Testis (tissue), 2 donors: ENCODE measurements at regions not wholly inside any gene's neighbourhood (a gene's known extent, or its start where the extent isn't known, plus 50 kb on each side); places are given as distances from the start of the nearest gene placed in this dataset.

Experiments
- DNase-seq: peaks from one replicate; pipeline ENCODE4 v3.0.0-alpha.2; 2019
- H3K27ac ChIP-seq, 2 donors: fragments of 200-600 bp; sonication (generic); one replicate each; pipeline ENCODE4 v1.5.1; 2019
- H3K27me3 ChIP-seq: fragments of 200-600 bp; sonication (generic); one replicate; pipeline ENCODE4 v1.5.1; 2019
- H3K36me3 ChIP-seq: fragments of 200-600 bp; sonication (generic); one replicate; pipeline ENCODE4 v1.5.1; 2017; ENCODE audit warnings: low read depth; ENCODE audit errors: missing control alignments
- H3K4me1 ChIP-seq: fragments of 200-600 bp; sonication (generic); one replicate; pipeline ENCODE4 v1.5.1; 2019
- H3K4me3 ChIP-seq, 2 donors: fragments of 200-600 bp; sonication (generic); one replicate each; pipeline ENCODE4 v1.5.1; 2017 to 2019
- H3K9me3 ChIP-seq: fragments of 200-600 bp; sonication (generic); one replicate; pipeline ENCODE4 v1.5.1; 2017
- CTCF ChIP-seq, 3 experiments: fragments of 450-650 bp in 2 of 3; fragments of 200-600 bp in 1 of 3; sonication (generic) in 1 of 3; IDR thresholded peaks; one replicate each; pipeline ENCODE4 v1.5.1; 2016 to 2019; ENCODE audit warnings: antibody characterized with exemption in 3 of 3, mild to moderate bottlenecking in 2 of 3, moderate library complexity in 1 of 3
- POLR2A ChIP-seq: fragments of 450-650 bp; IDR thresholded peaks from one replicate; pipeline ENCODE4 v1.6.1; 2017; ENCODE audit warnings: antibody characterized with exemption, mild to moderate bottlenecking, moderate library complexity
- WGBS, 2 donors: methylation state at CpG; one replicate each; pipeline ENCODE4 v1.1.5; 2018; 5-methylcytosine and 5-hydroxymethylcytosine counted together
- intact Hi-C: fragments of 100-400 bp; cut with DNase I; formaldehyde crosslinking; loops from one replicate; pipeline ENCODE4 v1.15.1; 2023; ENCODE audit warnings: low total_unique reads

GRCh38 chr19:5254944-5255343 is 85.7 kb downstream of the PTPRS start:
- 96 to 100% methylated on average over 1 of the region's 1 CpG for WGBS, 2 donors
- intact Hi-C loops = no loop called here
- Histone ChIP-seq H3K4me3 (no peak overlapping the region), H3K27ac (no peak overlapping the region), H3K4me1 (no peaks in the 10 kb centered on the region), H3K36me3 (no peaks in the 10 kb centered on the region), H3K27me3 (no peaks in the 10 kb centered on the region), H3K9me3 (no peaks in the 10 kb centered on the region)
- TF ChIP-seq CTCF (IDR thresholded peaks at IDR 0.05) (no peak), POLR2A (no peak)
- no peak for DNase-seq

- Histone ChIP-seq H3K4me1 (no peaks in the 10 kb centered on the region), H3K4me3 (no peak overlapping the region), H3K9me3 (no peaks in the 10 kb centered on the region), H3K27me3 (no peaks in the 10 kb centered on the region), H3K27ac (no peak overlapping the region), H3K36me3 (no peaks in the 10 kb centered on the region)
- no peak for DNase-seq
- WGBS, 2 donors = 67 to 89% methylated on average over 3 of the region's 3 CpGs
- intact Hi-C loops = no loop called here
- TF ChIP-seq CTCF (IDR thresholded peaks at IDR 0.05) = no peak
- TF ChIP-seq POLR2A = no peak
Observed at GRCh38 chr19:5254543-5254942, 86.1 kb downstream of the PTPRS start.

- no peaks in the 10 kb centered on the region for H3K36me3 ChIP-seq
- H3K4me3 ChIP-seq = no peak overlapping the region
- WGBS, 2 donors = 86 to 93% methylated on average over 3 of the region's 3 CpGs
- H3K27ac ChIP-seq = no peak overlapping the region
- H3K27me3 ChIP-seq = no peaks in the 10 kb centered on the region
- TF ChIP-seq POLR2A (no peak), CTCF (IDR thresholded peaks at IDR 0.05) (no peak)
- no peaks in the 10 kb centered on the region for H3K4me1 ChIP-seq
- no peaks in the 10 kb centered on the region for H3K9me3 ChIP-seq
- intact Hi-C loops = no loop called here
- no peak for DNase-seq
Observed at GRCh38 chr19:5253406-5254110, 87.1 kb downstream of the PTPRS start.

GRCh38 chr19:5251096-5252065 is 89.2 kb downstream of the PTPRS start:
- Histone ChIP-seq H3K9me3 (no peaks in the 10 kb centered on the region), H3K4me1 (no peaks in the 10 kb centered on the region), H3K27ac (no peak overlapping the region), H3K27me3 (no peaks in the 10 kb centered on the region), H3K4me3 (no peak overlapping the region), H3K36me3 (no peaks in the 10 kb centered on the region)
- intact Hi-C loops = no loop called here
- no peak for DNase-seq
- TF ChIP-seq CTCF (IDR thresholded peaks at IDR 0.05) = no peak
- no peak for TF ChIP-seq POLR2A
- 73 to 87% methylated on average over 27 of the region's 27 CpGs for WGBS, 2 donors
